Gastrocnemius medialis (tissue), 4 donors: ENCODE measurements at regions not wholly inside any gene's neighbourhood (a gene's known extent, or its start where the extent isn't known, plus 50 kb on each side); places are given as distances from the start of the nearest gene placed in this dataset.

ENCODE experiments used
- ATAC-seq, 2 donors: fragments of 150-250 bp; one replicate each; pipeline ENCODE4 v1.9.1; 2016
- DNase-seq, 2 donors: peaks; one replicate each; pipeline ENCODE4 v3.0.0-alpha.2; 2019
- H3K27ac ChIP-seq, 4 donors: fragments of 200-600 bp; sonication (generic); 1 replicate in 1 of 4; 2 replicates in 3 of 4; pipeline ENCODE4 v1.5.1; 2016 to 2018; ENCODE audit warnings: mild to moderate bottlenecking in 2 of 4, moderate library complexity in 1 of 4
- H3K27me3 ChIP-seq, 3 donors: fragments of 200-600 bp; sonication (generic) in 2 of 3; 1 replicate in 1 of 3; 2 replicates in 2 of 3; pipeline versions ENCODE4 v1.5.1 to v1.6.0; 2016 to 2019; ENCODE audit warnings: mild to moderate bottlenecking in 1 of 3, moderate library complexity in 1 of 3
- H3K36me3 ChIP-seq, 2 donors: fragments of 200-600 bp; sonication (generic) in 1 of 2; one replicate each; pipeline ENCODE4 v1.5.1; 2017 to 2018
- H3K4me1 ChIP-seq, 2 donors: fragments of 200-600 bp; sonication (generic) in 1 of 2; one replicate each; pipeline ENCODE4 v1.5.1; 2016 to 2017; ENCODE audit warnings: mild to moderate bottlenecking in 2 of 2
- H3K4me3 ChIP-seq, 4 donors: fragments of 200-600 bp; sonication (generic) in 3 of 4; 1 replicate in 1 of 4; 2 replicates in 3 of 4; pipeline ENCODE4 v1.5.1; 2016 to 2019; ENCODE audit warnings: mild to moderate bottlenecking in 2 of 4
- H3K9me3 ChIP-seq, 3 donors: fragments of 200-600 bp; sonication (generic) in 2 of 3; 1 replicate in 1 of 3; 2 replicates in 2 of 3; pipeline ENCODE4 v1.5.1; 2016 to 2019
- POLR2A ChIP-seq, 2 donors: fragments of 450-650 bp; IDR thresholded peaks; one replicate each; pipeline ENCODE4 v1.6.1; 2017; ENCODE audit warnings: antibody characterized with exemption in 2 of 2, mild to moderate bottlenecking in 2 of 2, moderate library complexity in 2 of 2
- in situ Hi-C, 4 donors: fragments of 200-750 bp; cut with MboI; loops; one replicate each; pipeline versions ENCODE4 v1.15.0 to v1.8.0; 2017; ENCODE audit warnings: low sequenced_read_pairs in 4 of 4
- intact Hi-C: fragments of 100-400 bp; cut with DNase I; formaldehyde crosslinking; loops from one replicate; pipeline ENCODE4 v1.15.1; 2023; ENCODE audit warnings: low total_unique reads
- TF ChIP-seq, protein P1 (sequence below), 5 experiments: fragments of 450-650 bp in 3 of 5; fragments of 200-600 bp in 2 of 5; sonication (generic) in 2 of 5; IDR thresholded peaks in 4 of 5; conservative IDR thresholded peaks in 1 of 5; 1 replicate in 4 of 5; 2 replicates in 1 of 5; pipeline ENCODE4 v1.5.1; 2016 to 2019; ENCODE audit warnings: antibody characterized with exemption in 5 of 5, mild to moderate bottlenecking in 3 of 5, moderate library complexity in 3 of 5

DNA sequence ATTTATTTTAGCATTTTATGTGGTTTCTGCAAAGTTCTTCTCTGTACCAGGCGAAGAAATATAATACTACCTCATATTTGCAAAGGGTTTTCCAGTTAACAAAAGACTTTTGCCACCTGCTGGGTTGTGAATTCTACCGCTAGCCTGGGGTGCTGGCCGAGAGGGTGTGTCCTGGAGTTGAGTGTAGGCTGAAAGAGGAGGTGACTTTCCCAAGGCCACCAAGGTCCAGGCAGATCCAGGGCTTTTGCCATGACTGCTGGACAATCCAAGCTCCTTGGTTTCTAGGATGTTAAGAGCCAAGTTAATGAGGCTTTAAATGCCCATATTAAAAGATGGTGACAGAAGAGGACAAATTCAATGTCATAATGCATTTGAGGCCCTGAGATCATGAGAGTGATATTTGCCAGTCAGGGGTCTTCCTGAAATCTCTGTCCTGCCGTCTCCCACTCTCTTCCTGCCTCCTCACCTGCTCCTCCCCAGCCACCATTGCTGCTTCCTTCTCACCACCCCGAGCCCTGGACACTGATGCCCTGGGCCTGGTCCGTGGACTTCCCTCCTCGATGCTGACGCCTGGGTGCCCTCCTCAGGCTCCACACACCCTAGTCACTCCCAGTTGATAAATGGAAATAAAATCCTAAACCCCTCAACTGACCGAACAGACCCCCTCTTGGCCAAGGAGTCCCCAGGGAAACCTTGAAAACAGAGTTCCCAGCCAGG lies 825.6 kb downstream of the TBC1D22A start:
- Histone ChIP-seq H3K36me3 (no peaks in the 10 kb centered on the region), H3K27me3 (no peaks in the 10 kb centered on the region), H3K4me1 (no peaks in the 10 kb centered on the region), H3K9me3 (no peaks in the 10 kb centered on the region), H3K4me3 (no peak overlapping the region), H3K27ac (no peak overlapping the region)
- TF ChIP-seq POLR2A (IDR thresholded peaks at IDR 0.05): no peak
- TF ChIP-seq, protein P1, sequence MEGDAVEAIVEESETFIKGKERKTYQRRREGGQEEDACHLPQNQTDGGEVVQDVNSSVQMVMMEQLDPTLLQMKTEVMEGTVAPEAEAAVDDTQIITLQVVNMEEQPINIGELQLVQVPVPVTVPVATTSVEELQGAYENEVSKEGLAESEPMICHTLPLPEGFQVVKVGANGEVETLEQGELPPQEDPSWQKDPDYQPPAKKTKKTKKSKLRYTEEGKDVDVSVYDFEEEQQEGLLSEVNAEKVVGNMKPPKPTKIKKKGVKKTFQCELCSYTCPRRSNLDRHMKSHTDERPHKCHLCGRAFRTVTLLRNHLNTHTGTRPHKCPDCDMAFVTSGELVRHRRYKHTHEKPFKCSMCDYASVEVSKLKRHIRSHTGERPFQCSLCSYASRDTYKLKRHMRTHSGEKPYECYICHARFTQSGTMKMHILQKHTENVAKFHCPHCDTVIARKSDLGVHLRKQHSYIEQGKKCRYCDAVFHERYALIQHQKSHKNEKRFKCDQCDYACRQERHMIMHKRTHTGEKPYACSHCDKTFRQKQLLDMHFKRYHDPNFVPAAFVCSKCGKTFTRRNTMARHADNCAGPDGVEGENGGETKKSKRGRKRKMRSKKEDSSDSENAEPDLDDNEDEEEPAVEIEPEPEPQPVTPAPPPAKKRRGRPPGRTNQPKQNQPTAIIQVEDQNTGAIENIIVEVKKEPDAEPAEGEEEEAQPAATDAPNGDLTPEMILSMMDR (IDR thresholded peaks at IDR 0.05 in 4 of 5, conservative IDR thresholded peaks at IDR 0.05 in 1 of 5): no peak
- no peak for ATAC-seq
- no peak for DNase-seq
- in situ Hi-C loops: loop anchor here in 1 of 4 donors (25.0 kb wide), 1 partner anchor 101 kb away; no protein-coding TSS in a partner anchor
- intact Hi-C loops: no loop called here

DNA sequence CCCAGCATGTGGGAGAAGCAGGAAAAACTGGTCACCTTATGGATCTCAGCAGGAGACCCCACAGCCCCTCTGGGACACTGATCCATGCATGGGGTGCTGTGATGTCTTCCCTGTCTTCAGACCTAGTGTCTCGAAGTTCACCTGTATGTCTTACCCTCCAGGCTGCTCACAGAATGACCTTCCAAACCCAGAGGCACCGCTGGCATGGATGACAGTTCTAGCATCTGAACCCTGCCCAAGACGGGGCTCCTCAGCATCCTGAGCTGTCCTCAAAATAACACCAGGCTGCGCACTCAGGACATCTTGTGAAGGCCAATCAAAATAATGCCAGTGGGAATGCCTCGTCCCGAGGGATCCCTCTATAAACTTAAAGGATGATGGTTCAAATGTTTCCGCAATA lies 824.9 kb downstream of the TBC1D22A start:
- ATAC-seq: no peak
- Histone ChIP-seq H3K4me3 (no peak overlapping the region), H3K4me1 (no peaks in the 10 kb centered on the region), H3K36me3 (no peaks in the 10 kb centered on the region), H3K27ac (no peak overlapping the region), H3K27me3 (no peaks in the 10 kb centered on the region), H3K9me3 (no peaks in the 10 kb centered on the region)
- intact Hi-C loops (no loop called here), in situ Hi-C loops (loop anchor here in 1 of 4 donors (25.0 kb wide), 1 partner anchor 100 kb away; no protein-coding TSS in a partner anchor)
- DNase-seq: no peak
- TF ChIP-seq, protein P1 (IDR thresholded peaks at IDR 0.05 in 4 of 5, conservative IDR thresholded peaks at IDR 0.05 in 1 of 5): no peak
- no peak for TF ChIP-seq POLR2A (IDR thresholded peaks at IDR 0.05)

DNA sequence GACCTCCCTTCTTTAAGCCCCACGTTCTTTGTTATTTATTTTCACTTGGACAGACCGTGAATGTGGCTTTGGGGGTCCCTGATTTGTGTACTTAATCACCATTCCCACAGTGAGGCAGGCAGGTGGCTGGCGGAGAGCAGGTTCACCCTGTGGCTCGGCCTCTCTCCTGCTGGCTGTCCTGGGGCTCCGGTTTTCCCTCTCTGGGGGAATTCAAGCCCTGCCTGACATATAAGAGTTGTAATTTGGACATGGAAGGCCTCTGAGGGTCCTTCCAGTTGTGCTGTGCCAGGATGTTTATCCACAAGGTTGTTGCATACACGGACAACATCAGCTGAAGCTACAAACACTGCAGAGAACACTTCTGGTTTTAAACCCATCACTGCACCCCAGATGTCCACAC lies 824.5 kb downstream of the TBC1D22A start:
- H3K4me1 ChIP-seq: no peaks in the 10 kb centered on the region
- no peak for DNase-seq

DNA sequence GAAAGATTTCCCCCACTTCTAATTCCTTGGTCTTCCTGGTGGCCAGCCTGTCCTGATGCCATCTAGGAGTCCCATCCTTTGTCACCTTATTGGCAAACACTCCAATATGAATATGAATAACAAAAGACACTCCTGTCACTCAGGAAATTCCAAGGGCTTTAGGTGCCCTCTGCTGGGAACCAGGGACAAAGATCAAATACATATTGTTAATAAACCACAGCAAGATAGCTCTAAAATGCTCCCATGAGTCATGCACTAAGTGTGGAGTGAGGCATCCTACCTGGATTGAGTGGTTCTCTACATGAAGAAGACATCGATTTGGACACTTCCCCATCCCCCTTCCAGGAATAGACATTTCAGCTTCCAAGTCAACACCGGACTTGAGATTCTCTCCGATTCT lies 823.6 kb downstream of the TBC1D22A start:
- in situ Hi-C loops (loop anchor here in 1 of 4 donors (25.0 kb wide), 1 partner anchor 99 kb away; no protein-coding TSS in a partner anchor), intact Hi-C loops (no loop called here)
- TF ChIP-seq POLR2A (IDR thresholded peaks at IDR 0.05): no peak
- TF ChIP-seq, protein P1 (IDR thresholded peaks at IDR 0.05 in 4 of 5, conservative IDR thresholded peaks at IDR 0.05 in 1 of 5): no peak
- Histone ChIP-seq H3K36me3 (no peaks in the 10 kb centered on the region), H3K4me1 (no peaks in the 10 kb centered on the region), H3K27me3 (no peaks in the 10 kb centered on the region), H3K9me3 (no peaks in the 10 kb centered on the region), H3K27ac (no peak overlapping the region), H3K4me3 (no peak overlapping the region)
- DNase-seq: no peak
- no peak for ATAC-seq

More for the DNA sequence above, 824.5 kb downstream of the TBC1D22A start:
- in situ Hi-C loops (loop anchor here in 1 of 4 donors (25.0 kb wide), 1 partner anchor 100 kb away; no protein-coding TSS in a partner anchor), intact Hi-C loops (no loop called here)
- no peak overlapping the region for H3K4me3 ChIP-seq
- H3K36me3 ChIP-seq: no peaks in the 10 kb centered on the region
- TF ChIP-seq POLR2A (IDR thresholded peaks at IDR 0.05): no peak
- TF ChIP-seq, protein P1 (IDR thresholded peaks at IDR 0.05 in 4 of 5, conservative IDR thresholded peaks at IDR 0.05 in 1 of 5): no peak
- no peak overlapping the region for H3K27ac ChIP-seq
- no peak for ATAC-seq
- no peaks in the 10 kb centered on the region for H3K27me3 ChIP-seq
- no peaks in the 10 kb centered on the region for H3K9me3 ChIP-seq
